Renal pelvis (tissue), 1 donor: ENCODE measurements at regions not wholly inside any gene's neighbourhood (a gene's known extent, or its start where the extent isn't known, plus 50 kb on each side); places are given as distances from the start of the nearest gene placed in this dataset.
"Not testable (repeated sequence)": the region's sequence is repeated elsewhere in the genome, so short reads cannot be mapped to it uniquely, and the experiment has no call there.

Experiments
- DNase-seq: peaks from one replicate; pipeline ENCODE4 v3.0.0-alpha.2; 2013

DNA sequence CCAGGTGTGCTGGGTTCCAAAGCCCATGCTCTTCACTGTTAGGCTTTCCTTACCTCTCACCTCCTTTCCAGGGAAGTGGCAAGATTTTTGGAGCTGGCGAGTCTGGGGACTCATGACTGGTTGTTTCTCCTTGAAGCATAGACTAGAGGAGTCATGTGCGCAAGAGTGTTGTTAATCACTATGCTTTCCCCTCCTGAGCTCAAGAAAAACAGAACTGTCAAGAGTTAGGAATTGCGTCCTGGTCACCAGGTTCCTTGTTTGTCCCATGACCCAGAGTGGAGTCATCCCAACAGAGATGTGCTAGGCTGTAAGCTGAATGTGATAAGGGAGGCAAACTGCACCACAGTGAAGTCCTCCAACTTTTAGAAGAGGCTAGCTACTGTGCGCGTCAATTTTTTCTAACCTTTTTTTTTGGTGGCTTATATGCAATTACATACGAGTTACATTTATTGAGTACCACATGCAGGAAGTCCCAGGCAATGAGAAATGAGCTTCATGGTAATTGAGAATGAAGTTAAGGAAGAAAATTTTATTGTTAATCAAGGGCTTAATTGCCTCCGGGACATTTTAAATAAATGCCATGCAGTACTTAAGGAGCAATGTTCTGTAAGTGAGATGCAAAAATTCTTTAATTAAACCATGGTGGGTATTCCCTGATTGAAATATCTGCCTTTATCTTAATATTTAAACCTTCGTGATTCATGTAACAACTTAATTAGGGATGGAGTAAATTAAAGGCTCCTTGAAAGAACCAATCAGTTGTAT, 233.9 kb downstream of the ZIC5 start:
- DNase-seq, result no peak

DNA sequence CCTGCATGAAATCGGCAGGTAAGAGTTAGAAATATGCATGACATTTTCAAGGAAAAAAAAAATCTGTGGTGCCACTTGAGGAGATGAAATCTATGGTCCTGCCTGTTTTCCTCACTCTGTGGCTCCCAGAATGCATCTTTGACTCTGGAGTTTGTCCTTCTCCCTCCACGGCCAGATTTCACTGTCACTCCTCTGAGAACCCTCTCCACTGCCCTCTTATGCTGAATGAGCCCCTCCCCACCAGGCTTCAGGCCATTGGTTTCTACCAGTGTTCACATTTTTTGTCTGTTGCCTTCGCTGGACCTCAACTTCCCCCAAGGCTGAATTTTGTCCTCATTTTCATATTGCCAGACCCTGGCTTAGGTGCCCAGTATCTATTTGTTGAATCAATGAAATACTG, 235.0 kb downstream of the ZIC5 start:
- DNase-seq, result no peak

DNA sequence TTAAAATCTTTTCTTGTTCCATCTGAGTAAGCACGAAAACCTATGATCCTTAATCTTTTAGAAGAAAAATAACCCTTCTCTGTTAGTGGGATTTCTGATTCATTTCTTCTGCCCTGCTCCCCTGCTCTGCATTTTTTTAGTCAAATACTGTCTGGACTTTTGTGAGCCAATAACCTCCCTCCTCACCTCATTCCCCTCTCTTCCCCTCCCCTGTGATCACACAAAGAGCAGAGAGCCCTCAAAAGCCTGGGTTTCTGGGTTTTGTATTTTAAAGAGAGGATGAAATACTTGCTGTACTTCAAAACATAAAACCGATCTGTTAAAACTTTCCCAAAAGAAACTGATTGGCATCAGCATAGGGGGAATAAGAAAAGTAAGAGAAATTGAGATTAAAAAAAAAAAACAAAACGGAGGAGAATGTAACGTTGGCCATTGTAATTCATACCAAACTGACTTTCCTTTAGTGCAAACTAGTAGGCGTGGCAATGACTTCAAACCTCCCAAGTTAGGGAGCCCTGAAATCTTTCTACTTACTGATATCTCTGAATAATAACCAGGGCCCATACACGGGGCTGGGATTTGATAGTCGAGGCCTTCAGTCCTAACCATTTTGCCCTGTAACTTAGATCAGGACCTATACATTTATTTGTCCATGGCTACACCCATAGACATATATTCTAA, 232.9 kb downstream of the TM9SF2 start:
- no peak for DNase-seq

DNA sequence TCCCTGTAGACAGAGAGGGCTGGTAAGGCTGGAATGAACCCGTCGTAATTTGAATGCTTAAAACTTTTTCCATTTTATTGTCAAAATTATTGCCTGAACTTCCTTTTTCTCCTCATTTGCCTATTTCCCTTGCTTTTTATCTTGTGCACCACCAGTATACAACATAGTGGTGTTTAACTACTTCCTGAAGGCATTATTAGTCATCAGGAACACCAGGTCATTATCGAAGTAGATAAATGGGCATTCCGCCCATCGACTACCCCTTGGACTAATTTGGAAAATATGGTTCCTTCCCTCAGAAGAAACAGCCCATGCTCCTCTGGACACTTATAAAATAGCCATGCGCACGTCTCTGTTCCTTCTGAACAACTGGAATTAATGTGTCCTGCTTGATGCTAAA, 232.1 kb downstream of the TM9SF2 start:
- DNase-seq, result no peak

DNA sequence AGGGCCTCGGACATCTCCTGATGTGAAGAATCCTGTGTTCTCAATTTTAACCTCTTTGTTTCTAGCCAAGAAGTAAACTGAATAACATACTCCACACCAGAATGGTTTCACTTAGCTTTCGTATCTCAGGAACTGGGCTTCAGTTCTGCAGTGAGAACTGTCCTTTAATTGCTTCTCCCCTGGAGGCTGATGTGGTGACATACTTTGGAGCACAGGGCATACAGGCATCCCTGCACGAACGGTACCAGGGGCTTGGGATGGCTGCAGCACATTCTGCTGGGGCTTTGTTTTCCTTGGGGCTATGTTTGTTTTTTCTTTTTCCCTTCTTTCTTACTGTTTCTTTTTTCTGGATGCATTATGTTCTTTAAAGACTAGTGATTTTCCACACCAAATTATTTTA, 230.5 kb downstream of the TM9SF2 start:
- DNase-seq, result no peak

GRCh38 chr13:99730403-99730802, 229.1 kb downstream of the TM9SF2 start:
- no peak for DNase-seq

- no peak for DNase-seq
Measured at GRCh38 chr13:99729745-99730144, 228.5 kb downstream of the TM9SF2 start.

- DNase-seq, result not testable (repeated sequence)
Measured at GRCh38 chr13:99727651-99728050, 226.4 kb downstream of the TM9SF2 start.

GRCh38 chr13:99726282-99726894, 225.1 kb downstream of the TM9SF2 start:
- DNase-seq, result no peak

- no peak for DNase-seq
Measured at GRCh38 chr13:99725644-99726043, 224.4 kb downstream of the TM9SF2 start.

GRCh38 chr13:99724633-99725517, 223.6 kb downstream of the TM9SF2 start:
- no peak for DNase-seq

- no peak for DNase-seq
Measured at GRCh38 chr13:99723878-99724277, 222.6 kb downstream of the TM9SF2 start.

GRCh38 chr13:99722931-99723330, 221.7 kb downstream of the TM9SF2 start:
- no peak for DNase-seq

- DNase-seq, result no peak
Measured at GRCh38 chr13:99722338-99722818, 221.1 kb downstream of the TM9SF2 start.

DNA sequence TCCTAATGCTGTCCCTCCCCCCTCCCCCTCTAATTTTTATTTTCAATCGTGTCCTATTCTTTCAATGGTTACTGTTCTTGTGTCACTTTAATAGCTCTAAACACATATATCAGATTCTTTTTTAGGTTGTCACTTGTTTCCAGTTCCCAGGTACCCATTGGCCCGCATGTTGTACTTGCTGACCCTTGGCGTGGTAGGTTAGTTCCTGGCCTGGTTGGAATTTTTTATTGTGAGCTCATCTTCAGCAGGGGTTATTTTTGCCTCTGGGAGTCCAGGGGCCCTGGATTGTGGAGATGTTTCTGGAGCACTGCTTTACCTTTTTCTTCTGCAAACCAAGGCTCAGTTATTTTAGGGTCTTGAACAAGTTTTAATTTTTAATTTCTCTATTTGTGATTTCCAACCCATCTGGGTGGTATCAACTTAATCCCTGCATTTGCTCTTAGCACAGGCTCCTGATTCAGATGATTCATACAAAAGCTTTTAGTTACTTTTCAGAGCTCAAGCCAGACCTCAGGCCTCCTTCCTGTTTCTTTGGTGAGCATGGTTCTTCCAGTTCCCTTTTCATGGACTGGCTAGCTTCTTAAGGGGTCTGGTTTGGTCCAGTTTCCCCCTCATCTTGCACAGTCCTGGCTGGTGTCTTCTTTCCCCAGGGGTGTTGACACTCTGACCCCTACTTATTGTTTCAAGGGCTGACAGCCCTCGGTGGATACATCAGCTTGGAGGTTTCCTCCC, 220.5 kb downstream of the TM9SF2 start:
- no peak for DNase-seq

- no peak for DNase-seq
Measured at GRCh38 chr13:99717959-99718674, 216.8 kb downstream of the TM9SF2 start.

GRCh38 chr13:99709134-99709533, 207.9 kb downstream of the TM9SF2 start:
- no peak for DNase-seq

- no peak for DNase-seq
Measured at GRCh38 chr13:99704390-99704789, 203.1 kb downstream of the TM9SF2 start.

DNA sequence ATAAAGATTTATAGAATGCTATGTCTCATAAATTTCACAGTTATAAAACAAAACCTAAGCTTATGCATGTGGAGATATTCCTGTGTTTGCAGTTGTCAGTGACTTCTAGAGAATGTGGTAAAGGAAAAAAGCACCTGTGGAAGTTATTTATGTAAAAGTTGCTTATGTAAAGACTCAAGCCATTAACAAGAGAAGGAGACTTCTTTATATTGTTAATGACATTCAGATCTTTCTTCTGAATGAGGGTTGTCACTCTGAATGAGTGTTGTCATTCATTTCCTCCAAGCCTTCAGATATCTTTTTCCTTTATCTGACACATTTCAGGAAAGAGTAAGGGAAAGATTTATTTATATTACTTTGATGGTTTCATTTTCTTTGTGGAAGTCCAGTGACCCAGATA, 202.6 kb downstream of the TM9SF2 start:
- no peak for DNase-seq

DNA sequence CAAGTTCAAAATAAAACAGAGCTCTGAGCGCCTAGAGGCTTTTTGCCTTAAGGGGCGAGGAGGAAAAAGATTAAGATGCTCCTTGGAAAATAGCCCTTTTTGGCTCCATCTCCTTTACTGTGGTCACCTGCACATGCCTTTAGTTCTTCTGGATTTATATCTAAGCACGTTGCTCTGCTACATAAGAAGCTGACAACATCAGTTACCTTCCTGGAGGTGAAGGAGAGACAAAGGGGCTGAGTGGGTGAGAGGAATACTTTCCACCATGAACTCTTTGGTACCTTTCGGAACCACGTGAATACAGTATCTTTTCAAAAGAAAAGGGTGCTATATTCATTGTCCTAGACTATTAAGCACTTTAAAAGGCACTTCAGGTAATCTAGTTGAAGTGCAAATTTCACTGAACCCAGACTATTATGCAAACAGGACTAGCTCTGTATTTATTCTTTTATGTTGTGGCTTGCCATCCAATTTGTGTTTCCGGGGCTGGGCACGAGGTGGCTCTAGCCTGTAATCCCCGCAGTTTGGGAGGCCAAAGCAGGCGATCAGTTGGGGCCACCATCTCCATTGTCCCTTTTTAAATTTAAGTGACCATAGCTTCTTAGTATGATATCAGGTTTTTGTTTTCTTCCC, 201.5 kb downstream of the TM9SF2 start:
- no peak for DNase-seq
